ENCODE measurements at regions not wholly inside any gene's neighbourhood (a gene's known extent, or its start where the extent isn't known, plus 50 kb on each side); places are given as distances from the start of the nearest gene placed in this dataset.

GRCh38 chr2:167462379-167462778, 574.1 kb downstream of the XIRP2 start:
- in situ Hi-C loops (cut with HindIII; ENCODE audit: low sequenced_read_pairs), result no loop called here

- in situ Hi-C loops (cut with HindIII; ENCODE audit: low sequenced_read_pairs), result no loop called here
Observed at GRCh38 chr2:167454036-167454435, 565.8 kb downstream of the XIRP2 start.

GRCh38 chr2:167451496-167452289, 563.4 kb downstream of the XIRP2 start:
- in situ Hi-C loops (cut with HindIII; ENCODE audit: low sequenced_read_pairs), result no loop called here

DNA sequence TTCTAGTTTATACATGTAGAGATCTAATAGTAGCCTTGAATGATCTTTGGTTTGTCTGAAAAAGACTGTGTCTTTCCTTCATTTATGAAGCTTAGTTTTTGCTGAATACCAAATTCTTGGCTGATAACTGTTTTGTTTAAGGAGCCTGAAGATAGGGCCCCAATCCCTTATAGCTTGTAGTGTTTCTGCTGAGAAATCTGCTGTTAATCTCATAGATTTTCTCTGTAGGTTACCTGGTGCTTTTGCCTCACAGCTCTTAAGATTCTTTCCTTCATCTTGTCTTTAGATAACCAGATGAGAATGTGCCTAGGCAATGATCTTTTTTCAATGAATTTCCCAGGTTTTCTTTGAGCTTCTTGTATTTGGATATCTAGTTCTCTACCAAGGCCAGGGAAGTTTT, 562.1 kb downstream of the XIRP2 start:
- in situ Hi-C loops (cut with HindIII; ENCODE audit: low sequenced_read_pairs), result no loop called here

- in situ Hi-C loops (cut with HindIII; ENCODE audit: low sequenced_read_pairs), result no loop called here
Observed at GRCh38 chr2:167440382-167440781, 552.1 kb downstream of the XIRP2 start.

DNA sequence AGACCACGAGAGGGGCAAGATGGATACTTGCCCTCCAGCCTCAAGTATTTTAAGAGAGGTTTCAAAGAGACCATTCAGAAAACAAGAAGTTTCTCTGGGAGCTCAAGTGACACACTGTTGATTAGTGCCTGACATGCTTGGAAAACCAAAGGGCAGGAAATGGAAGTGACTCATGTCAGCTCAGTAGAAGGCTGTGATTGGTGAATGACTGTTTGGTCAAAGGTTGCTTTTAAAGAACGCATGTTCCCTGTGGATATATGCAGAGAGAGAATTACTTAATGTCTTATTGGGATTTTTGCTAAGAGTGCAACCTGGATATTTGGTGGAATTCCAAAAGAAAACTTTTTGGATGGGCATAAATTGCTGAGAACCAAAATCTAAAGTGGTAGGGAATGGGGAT, 549.9 kb downstream of the XIRP2 start:
- in situ Hi-C loops (cut with HindIII; ENCODE audit: low sequenced_read_pairs), result no loop called here

GRCh38 chr2:167431949-167432348, 543.7 kb downstream of the XIRP2 start:
- in situ Hi-C loops (cut with HindIII; ENCODE audit: low sequenced_read_pairs), result no loop called here

DNA sequence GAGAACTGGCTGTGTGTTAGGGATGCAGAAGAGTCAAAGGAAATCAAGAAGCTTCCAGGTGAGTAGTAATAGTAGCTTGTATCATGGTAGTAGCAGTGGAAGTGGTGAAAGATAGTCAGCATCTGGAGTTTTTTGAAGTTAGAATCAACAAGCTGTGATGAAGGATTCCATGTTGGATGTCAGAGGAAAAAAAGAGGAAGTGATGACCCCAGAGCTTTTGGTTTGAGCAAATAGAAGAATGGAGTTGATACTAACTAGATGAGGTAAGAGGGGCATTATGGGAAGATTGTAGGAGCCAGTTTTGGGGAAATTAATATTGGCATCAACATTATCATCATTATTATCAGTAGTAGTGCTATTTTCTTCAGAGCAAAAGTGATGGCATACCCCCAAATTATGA, 542.2 kb downstream of the XIRP2 start:
- in situ Hi-C loops (cut with HindIII; ENCODE audit: low sequenced_read_pairs), result no loop called here

DNA sequence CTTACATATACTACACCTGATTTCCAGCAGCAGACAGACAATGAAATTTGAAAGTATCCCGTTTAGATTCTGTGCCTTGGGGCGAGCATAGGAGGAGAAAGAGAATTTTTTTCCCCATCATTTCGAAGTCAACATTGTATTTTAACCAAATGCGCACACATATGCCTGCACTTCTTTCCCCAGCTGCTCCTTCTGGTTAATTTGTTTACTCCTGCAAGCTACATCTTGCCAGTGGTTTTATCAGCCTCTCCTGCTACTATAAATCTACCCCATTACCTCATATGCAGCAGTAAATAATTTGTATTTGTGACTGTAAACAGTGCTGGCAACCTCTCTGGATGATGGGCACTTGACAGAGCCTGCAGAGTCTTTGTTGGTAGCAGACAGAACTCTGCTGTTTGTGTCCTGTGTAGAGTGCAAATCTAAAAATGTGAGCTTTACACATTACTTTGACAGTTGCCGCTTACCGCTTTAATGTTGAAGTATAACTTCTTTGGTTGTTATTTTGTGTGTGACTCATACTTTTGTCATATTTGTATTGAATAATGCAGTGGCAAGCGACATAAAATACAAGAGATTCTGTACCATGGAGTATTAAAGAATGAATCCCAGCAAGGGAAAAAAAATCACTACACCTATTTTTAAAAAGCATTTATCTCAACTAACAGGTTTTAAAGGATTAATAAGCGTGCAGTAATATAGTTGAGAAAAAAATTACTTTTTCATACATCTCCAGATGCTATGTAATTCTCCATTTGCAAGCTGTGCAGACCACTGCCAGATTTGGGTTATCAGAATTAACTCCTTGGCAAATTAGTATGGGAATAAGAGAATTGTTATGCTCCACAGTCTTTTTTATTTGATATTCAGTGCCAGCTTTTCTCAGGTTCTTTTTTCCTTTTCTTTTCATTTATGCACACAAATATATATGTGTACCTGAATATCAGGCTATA, 536.8 kb downstream of the XIRP2 start:
- in situ Hi-C loops (cut with HindIII; ENCODE audit: low sequenced_read_pairs), result loop anchor here (5.0 kb wide), 1 partner anchor 88 kb away; no protein-coding TSS in a partner anchor

DNA sequence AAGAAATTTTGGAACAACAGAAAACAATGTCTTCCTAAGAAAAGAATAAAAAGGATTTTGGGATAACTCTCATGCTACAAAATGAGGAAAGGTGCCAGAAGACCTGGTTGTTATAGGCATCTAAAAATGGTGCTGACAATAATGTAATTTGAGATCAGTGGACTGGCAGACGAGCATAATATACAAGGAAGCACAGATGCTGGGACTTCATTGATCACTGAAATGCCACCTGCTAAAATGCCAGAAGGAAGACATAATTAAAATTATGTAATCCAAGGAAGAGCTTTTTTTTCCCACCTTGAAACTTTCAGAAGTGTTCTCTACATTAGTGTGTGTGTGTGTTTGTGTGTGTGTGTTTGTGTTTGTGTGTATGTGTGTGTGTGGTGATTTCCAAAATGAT, 535.9 kb downstream of the XIRP2 start:
- in situ Hi-C loops (cut with HindIII; ENCODE audit: low sequenced_read_pairs), result loop anchor here (5.0 kb wide), 1 partner anchor 87 kb away; no protein-coding TSS in a partner anchor

DNA sequence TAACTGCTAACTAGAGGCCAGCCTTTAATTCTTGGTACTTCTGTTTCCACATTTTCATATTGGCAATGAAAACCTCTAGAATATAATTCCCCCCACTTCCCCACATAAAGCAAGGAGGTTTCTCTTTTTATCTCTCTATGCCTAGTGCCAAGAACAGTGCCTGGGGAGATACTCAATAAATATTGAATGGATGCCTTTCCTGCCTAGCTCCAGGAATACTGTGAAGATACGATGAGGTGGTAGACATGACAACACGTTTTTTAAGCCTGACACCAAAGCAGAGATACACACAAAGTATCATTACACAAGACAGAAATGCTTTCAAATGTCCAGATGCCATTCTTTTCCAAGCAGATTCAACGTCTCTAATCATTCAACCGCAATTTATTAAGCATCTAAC, 535.5 kb downstream of the XIRP2 start:
- in situ Hi-C loops (cut with HindIII; ENCODE audit: low sequenced_read_pairs), result loop anchor here (5.0 kb wide), 1 partner anchor 86 kb away; no protein-coding TSS in a partner anchor

- in situ Hi-C loops (cut with HindIII; ENCODE audit: low sequenced_read_pairs), result loop anchor here (5.0 kb wide), 1 partner anchor 83 kb away; no protein-coding TSS in a partner anchor
Observed at GRCh38 chr2:167420211-167420610, 531.9 kb downstream of the XIRP2 start.

GRCh38 chr2:167415068-167415467, 526.8 kb downstream of the XIRP2 start:
- in situ Hi-C loops (cut with HindIII; ENCODE audit: low sequenced_read_pairs), result no loop called here

DNA sequence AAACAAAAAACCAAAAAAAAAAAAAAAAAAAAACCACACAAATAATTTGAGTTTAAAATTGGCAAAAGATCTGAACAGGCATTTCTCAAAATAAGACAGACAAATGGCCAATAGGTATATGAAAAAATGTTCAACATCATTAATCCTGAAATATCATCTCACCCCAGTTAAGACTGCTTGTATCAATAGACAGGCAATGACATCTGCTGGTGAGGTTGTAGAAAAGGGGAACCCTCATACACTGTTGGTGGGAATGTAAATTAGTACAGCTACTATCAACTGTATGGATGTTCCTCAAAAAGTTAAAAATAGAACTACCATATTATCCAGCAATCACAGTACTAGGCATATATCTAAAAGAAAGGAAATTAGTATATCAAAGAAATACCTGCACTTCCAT, 523.1 kb downstream of the XIRP2 start:
- in situ Hi-C loops (cut with HindIII; ENCODE audit: low sequenced_read_pairs), result no loop called here

GRCh38 chr2:167406558-167406957, 518.3 kb downstream of the XIRP2 start:
- in situ Hi-C loops (cut with HindIII; ENCODE audit: low sequenced_read_pairs), result no loop called here

DNA sequence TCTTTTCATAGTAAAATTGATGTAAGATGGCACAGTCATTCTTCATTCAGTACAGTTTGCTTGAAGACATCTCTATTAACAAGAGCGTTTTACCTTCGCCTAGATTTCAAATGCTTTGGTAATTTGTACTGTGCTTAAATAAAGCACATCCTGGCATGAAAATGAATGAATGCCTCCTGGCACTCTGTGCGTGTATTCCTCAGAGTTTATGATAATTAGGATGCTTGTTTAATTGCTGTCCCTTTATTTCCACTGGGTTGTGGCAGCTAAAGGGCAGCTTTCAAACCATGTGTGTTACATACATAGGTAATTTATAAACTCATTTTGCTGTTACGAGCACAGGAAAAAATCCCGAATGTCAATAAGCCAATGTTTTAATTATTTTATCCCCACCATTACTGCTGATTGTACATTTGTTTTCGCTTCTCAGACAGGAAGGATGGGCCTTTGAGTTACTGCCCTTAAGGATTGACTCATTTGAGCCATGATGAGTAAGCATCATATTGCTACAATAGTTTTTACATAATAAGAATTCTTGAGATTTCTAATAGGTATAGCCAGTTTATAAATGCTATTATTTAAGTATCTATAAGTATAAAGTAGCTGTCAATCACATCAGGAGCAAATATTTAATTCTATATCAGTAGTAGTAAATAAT, 516.5 kb downstream of the XIRP2 start:
- in situ Hi-C loops (cut with HindIII; ENCODE audit: low sequenced_read_pairs), result no loop called here

GRCh38 chr2:167401309-167401708, 513.0 kb downstream of the XIRP2 start:
- in situ Hi-C loops (cut with HindIII; ENCODE audit: low sequenced_read_pairs), result no loop called here

DNA sequence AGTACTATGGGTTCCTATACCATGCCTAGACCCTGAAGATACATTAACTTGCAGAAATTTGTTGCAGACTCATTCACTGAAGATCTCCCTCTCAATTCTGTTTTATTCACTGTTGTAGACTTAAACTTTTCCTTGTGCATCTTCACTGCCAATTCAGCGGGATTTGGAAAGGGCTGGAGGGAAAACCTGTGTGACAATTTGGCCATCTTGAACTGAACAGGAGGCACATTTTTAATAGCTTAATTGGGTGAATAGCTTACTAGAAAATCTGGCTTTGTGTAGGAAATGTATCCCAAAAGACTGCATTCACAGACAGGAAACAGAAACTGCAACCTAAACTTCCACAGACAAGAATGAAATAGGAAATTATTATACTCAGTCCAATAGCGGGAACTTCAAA, 512.3 kb downstream of the XIRP2 start:
- in situ Hi-C loops (cut with HindIII; ENCODE audit: low sequenced_read_pairs), result no loop called here

DNA sequence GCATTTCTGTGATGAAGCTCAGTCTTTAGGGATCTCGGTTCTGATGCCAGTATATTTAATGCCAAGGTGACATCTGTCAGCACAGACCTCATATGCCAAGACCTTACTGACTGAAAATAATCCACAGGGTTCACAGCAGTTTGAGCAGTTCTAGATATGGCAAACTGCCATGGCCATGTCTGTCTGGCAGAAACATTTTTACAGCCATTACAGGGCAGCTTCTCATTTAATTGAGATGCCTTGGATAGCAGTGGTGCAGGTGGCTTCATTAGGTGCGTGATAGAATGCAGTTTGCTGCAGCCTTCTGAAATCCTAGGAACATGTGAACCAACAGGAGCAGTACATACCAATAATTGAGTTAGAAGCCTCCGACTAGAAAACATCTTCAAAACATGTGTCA, 510.6 kb downstream of the XIRP2 start:
- in situ Hi-C loops (cut with HindIII; ENCODE audit: low sequenced_read_pairs), result no loop called here

DNA sequence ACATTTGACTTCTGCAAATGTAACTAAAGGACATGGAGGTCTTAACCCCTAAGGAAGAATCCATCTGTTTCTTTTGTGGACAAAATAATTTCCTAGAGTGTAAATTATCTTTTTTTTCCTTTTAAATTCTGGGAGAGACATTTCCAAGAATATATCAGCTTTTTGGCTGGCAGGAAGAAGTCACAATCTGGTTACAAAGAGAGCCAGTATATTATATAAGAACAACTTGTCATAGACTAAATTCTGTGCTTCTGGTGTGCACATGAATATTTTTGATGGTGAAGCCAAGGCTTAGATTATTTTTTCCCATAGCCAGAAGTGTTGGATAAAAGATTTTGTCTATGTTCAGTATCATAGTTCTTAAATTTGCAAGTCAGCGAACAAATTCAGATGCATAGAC, 500.6 kb downstream of the XIRP2 start:
- in situ Hi-C loops (cut with HindIII; ENCODE audit: low sequenced_read_pairs), result loop anchor here (5.0 kb wide), 1 partner anchor 52 kb away; no protein-coding TSS in a partner anchor

GRCh38 chr2:167388497-167388896, 500.2 kb downstream of the XIRP2 start:
- in situ Hi-C loops (cut with HindIII; ENCODE audit: low sequenced_read_pairs), result loop anchor here (5.0 kb wide), 1 partner anchor 51 kb away; no protein-coding TSS in a partner anchor
